MM.1S (cell line): ENCODE measurements at regions not wholly inside any gene's neighbourhood (a gene's known extent, or its start where the extent isn't known, plus 50 kb on each side); places are given as distances from the start of the nearest gene placed in this dataset.
A peak's percentile ranks its signal among the peaks of the same experiment; 100 is the strongest.
"Not testable (repeated sequence)": the region's sequence is repeated elsewhere in the genome, so short reads cannot be mapped to it uniquely, and the experiment has no call there.

Source experiments
- DNase-seq: peaks from one replicate; pipeline ENCODE4 v3.0.0-alpha.2; 2015
- H2AFZ ChIP-seq: fragments of 300-600 bp; sonication (generic); 2 replicates; pipeline ENCODE4 v1.6.0; 2016; ENCODE audit warnings: antibody characterized with exemption, low read length
- H3F3A ChIP-seq: fragments of 300-600 bp; sonication (generic); 2 replicates; pipeline ENCODE4 v1.6.1; 2016; ENCODE audit warnings: mild to moderate bottlenecking, antibody characterized with exemption, low read length, moderate library complexity, mixed read lengths; ENCODE audit not compliant: insufficient read depth
- H3K27ac ChIP-seq: fragments of 300-600 bp; sonication (generic); 2 replicates; pipeline ENCODE4 v1.5.1; 2016; ENCODE audit warnings: mild to moderate bottlenecking, low read length
- H3K27me3 ChIP-seq: fragments of 300-600 bp; sonication (generic); replicated peaks from 2 replicates; pipeline ENCODE4 v1.6.0; 2016; ENCODE audit warnings: low read length; ENCODE audit not compliant: insufficient read depth
- H3K36me3 ChIP-seq: fragments of 300-600 bp; sonication (generic); replicated peaks from 2 replicates; pipeline ENCODE4 v1.6.1; 2016; ENCODE audit warnings: mild to moderate bottlenecking, low read length, mixed read lengths; ENCODE audit not compliant: insufficient read depth
- H3K4me1 ChIP-seq: fragments of 300-600 bp; sonication (generic); 2 replicates; pipeline ENCODE4 v1.6.1; 2016; ENCODE audit warnings: low read length, mixed read lengths
- H3K4me2 ChIP-seq: fragments of 300-600 bp; sonication (generic); 2 replicates; pipeline ENCODE4 v1.6.0; 2016; ENCODE audit warnings: low read depth, low read length
- H3K4me3 ChIP-seq: fragments of 300-600 bp; sonication (generic); 2 replicates; pipeline ENCODE4 v1.5.1; 2016; ENCODE audit warnings: low read length, mixed read lengths
- H3K79me2 ChIP-seq: fragments of 300-600 bp; sonication (generic); 2 replicates; pipeline ENCODE4 v1.6.1; 2016; ENCODE audit warnings: mixed run types, low read length, mixed read lengths
- H3K9ac ChIP-seq: fragments of 300-600 bp; sonication (generic); 2 replicates; pipeline ENCODE4 v1.6.1; 2016; ENCODE audit warnings: low read length, mixed read lengths
- H3K9me2 ChIP-seq: fragments of 300-600 bp; sonication (generic); replicated peaks from 2 replicates; pipeline ENCODE4 v1.6.1; 2016; ENCODE audit warnings: mild to moderate bottlenecking, low read length, mixed read lengths; ENCODE audit not compliant: insufficient read depth
- H3K9me3 ChIP-seq: fragments of 300-600 bp; sonication (generic); replicated peaks from 2 replicates; pipeline ENCODE4 v1.6.1; 2016; ENCODE audit warnings: mild to moderate bottlenecking, low read length, mixed read lengths; ENCODE audit not compliant: insufficient read depth
- H4K20me1 ChIP-seq: fragments of 300-600 bp; sonication (generic); 2 replicates; pipeline ENCODE4 v1.6.1; 2016; ENCODE audit warnings: mild to moderate bottlenecking, low read length, moderate library complexity, mixed read lengths; ENCODE audit not compliant: insufficient read depth
- EZH2 ChIP-seq: fragments of 300-600 bp; sonication (generic); optimal IDR thresholded peaks from 2 replicates; pipeline ENCODE3; 2017; ENCODE audit warnings: low read depth, mild to moderate bottlenecking, antibody characterized with exemption, low read length, mixed read lengths
- EZH2phosphoT487 ChIP-seq: fragments of 300-600 bp; sonication (generic); IDR thresholded peaks from 2 replicates; pipeline ENCODE4 v1.6.1; 2018; ENCODE audit warnings: antibody characterized with exemption, low read length
- TF ChIP-seq, protein P1 (sequence below): fragments of 300-600 bp; sonication (generic); IDR thresholded peaks from 2 replicates; pipeline ENCODE4 v1.5.1; 2016; ENCODE audit warnings: antibody characterized with exemption, low read length, mixed read lengths

DNA sequence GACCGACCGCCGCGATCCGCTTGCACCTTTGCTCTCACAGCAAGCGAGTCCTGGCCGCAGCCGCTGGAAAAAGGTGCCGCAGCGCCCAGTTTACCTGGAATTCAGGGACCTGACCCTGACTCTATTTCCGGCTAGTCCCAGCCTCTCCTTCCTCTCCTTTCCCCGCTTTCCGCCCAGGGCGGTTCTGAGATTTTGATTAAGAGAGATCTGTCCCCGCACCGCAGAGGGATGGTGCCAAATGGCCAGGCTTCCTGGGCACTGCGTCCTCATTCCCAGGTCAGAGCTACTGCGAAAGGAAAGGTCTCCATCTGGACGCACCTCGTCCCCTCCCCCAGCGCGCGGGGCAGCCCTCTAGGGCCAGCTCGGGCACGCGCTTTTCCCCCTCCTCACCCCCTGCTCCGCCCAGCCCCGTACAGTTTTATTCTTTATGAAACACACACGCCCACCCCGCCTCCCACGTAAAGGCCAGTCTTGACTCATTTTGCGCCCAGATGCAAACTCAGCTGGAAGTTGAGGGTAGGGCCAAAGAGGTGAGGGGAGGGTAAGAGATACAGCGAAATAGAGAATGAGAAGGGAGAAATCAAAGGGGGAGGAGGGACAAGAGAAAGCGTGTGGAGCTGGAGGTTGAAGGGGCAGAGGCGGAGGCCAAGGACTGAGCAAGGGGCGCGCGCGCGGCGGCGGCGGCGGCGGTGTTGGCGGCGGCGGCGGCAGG lies 411.8 kb upstream of the ESRRG start:
- H3K4me2 ChIP-seq = peak overlapping the region; percentile 90
- no peaks in the 10 kb centered on the region for H3K9me3 ChIP-seq
- H3K9ac ChIP-seq = no peak overlapping the region
- H3K9me2 ChIP-seq = no peaks in the 10 kb centered on the region
- H3K36me3 ChIP-seq = no peaks in the 10 kb centered on the region
- no peak overlapping the region for H3K27ac ChIP-seq
- no peaks in the 10 kb centered on the region for H3F3A ChIP-seq
- no peaks in the 10 kb centered on the region for H3K79me2 ChIP-seq
- peak overlapping the region; percentile 70 for H3K4me3 ChIP-seq
- H3K4me1 ChIP-seq = no peaks in the 10 kb centered on the region
- H3K27me3 ChIP-seq = peaks cover 8% of the 10 kb centered on the region; the same call in 1 of the 2 replicates
- peak overlapping the region; percentile 92 for H2AFZ ChIP-seq
- DNase-seq = peak; percentile 16
- TF ChIP-seq EZH2 (no peak), EZH2phosphoT487 (no peak)
- TF ChIP-seq, protein P1, sequence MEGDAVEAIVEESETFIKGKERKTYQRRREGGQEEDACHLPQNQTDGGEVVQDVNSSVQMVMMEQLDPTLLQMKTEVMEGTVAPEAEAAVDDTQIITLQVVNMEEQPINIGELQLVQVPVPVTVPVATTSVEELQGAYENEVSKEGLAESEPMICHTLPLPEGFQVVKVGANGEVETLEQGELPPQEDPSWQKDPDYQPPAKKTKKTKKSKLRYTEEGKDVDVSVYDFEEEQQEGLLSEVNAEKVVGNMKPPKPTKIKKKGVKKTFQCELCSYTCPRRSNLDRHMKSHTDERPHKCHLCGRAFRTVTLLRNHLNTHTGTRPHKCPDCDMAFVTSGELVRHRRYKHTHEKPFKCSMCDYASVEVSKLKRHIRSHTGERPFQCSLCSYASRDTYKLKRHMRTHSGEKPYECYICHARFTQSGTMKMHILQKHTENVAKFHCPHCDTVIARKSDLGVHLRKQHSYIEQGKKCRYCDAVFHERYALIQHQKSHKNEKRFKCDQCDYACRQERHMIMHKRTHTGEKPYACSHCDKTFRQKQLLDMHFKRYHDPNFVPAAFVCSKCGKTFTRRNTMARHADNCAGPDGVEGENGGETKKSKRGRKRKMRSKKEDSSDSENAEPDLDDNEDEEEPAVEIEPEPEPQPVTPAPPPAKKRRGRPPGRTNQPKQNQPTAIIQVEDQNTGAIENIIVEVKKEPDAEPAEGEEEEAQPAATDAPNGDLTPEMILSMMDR = no peak
- H4K20me1 ChIP-seq = no peaks in the 10 kb centered on the region

- H4K20me1 ChIP-seq = no peaks in the 10 kb centered on the region
- H3K9me3 ChIP-seq = no peaks in the 10 kb centered on the region
- DNase-seq = no peak
- 0 out of 2 replicates have a peak overlapping the region, but pooled peaks have one; percentile 70 for H3K4me3 ChIP-seq
- TF ChIP-seq, protein P1 = no peak
- TF ChIP-seq EZH2 (no peak), EZH2phosphoT487 (no peak)
- no peak overlapping the region for H3K27ac ChIP-seq
- H3F3A ChIP-seq = no peaks in the 10 kb centered on the region
- H3K4me1 ChIP-seq = no peaks in the 10 kb centered on the region
- no peaks in the 10 kb centered on the region for H3K9me2 ChIP-seq
- H2AFZ ChIP-seq = peak overlapping the region; percentile 92; the same call in 1 of the 2 replicates
- peaks cover 8% of the 10 kb centered on the region; the same call in 1 of the 2 replicates for H3K27me3 ChIP-seq
- H3K79me2 ChIP-seq = no peaks in the 10 kb centered on the region
- H3K36me3 ChIP-seq = no peaks in the 10 kb centered on the region
- peak overlapping the region; percentile 90; the same call in 1 of the 2 replicates for H3K4me2 ChIP-seq
- no peak overlapping the region for H3K9ac ChIP-seq
These were observed 411.0 kb upstream of the ESRRG start for GRCh38 chr1:217133958-217134856.

- Histone ChIP-seq H4K20me1 (no peaks in the 10 kb centered on the region), H3K27me3 (peaks cover 8% of the 10 kb centered on the region; the same call in 1 of the 2 replicates), H2AFZ (no peak overlapping the region), H3K27ac (no peak overlapping the region), H3K9me3 (no peaks in the 10 kb centered on the region), H3K4me1 (no peaks in the 10 kb centered on the region), H3K79me2 (no peaks in the 10 kb centered on the region), H3K4me3 (no peak overlapping the region), H3K36me3 (no peaks in the 10 kb centered on the region), H3K9me2 (no peaks in the 10 kb centered on the region), H3F3A (no peaks in the 10 kb centered on the region), H3K9ac (no peak overlapping the region), H3K4me2 (no peak overlapping the region)
- TF ChIP-seq EZH2 = no peak
- TF ChIP-seq, protein P1 = no peak
- DNase-seq = no peak
These were observed 409.9 kb upstream of the ESRRG start for GRCh38 chr1:217133092-217133491.

DNA sequence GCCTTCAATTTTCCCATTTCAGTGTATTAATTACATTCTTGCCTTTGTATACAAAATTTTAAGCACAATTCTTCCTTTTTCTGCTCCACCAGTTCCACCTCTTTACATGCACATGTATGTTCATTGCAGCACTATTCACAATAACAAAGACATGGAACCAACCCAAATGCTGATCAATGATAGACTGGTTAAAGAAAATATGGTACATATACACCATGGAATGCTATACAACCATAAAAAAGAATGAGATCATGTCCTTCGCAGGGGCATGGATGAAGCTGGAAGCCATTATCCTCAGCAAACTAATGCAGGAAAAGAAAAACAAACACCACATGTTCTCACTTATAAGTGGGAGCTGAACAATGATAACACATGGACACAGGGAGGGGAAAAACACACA lies 400.1 kb upstream of the ESRRG start:
- not testable (repeated sequence) for H3K9me2 ChIP-seq, DNase-seq, H3F3A ChIP-seq, H3K4me3 ChIP-seq, H3K4me2 ChIP-seq, H3K27ac ChIP-seq, H3K79me2 ChIP-seq, H3K9me3 ChIP-seq, H2AFZ ChIP-seq, H4K20me1 ChIP-seq, H3K4me1 ChIP-seq, H3K36me3 ChIP-seq, H3K9ac ChIP-seq, H3K27me3 ChIP-seq
